Mammary epithelial cell (primary cell): ENCODE measurements at regions not wholly inside any gene's neighbourhood (a gene's known extent, or its start where the extent isn't known, plus 50 kb on each side); places are given as distances from the start of the nearest gene placed in this dataset.

Experiments used
- CTCF ChIP-seq, 2 donors: IDR thresholded peaks in 1 of 2; conservative IDR thresholded peaks in 1 of 2; 2 replicates each; pipeline ENCODE4 v1.5.1; 2011 to 2012; ENCODE audit warnings: inconsistent platforms in 2 of 2, low read length in 2 of 2, mild to moderate bottlenecking in 2 of 2, control low read depth in 1 of 2, low read depth in 1 of 2; ENCODE audit not compliant: insufficient read depth in 1 of 2; ENCODE audit errors: extremely low read depth in 1 of 2
- EZH2 ChIP-seq: IDR thresholded peaks from 2 replicates; pipeline ENCODE4 v1.6.1; 2012; ENCODE audit warnings: low read length, inconsistent platforms, borderline replicate concordance

GRCh38 chrX:40460926-40461325, 119.8 kb upstream of the ATP6AP2 start:
- TF ChIP-seq CTCF (conservative IDR thresholded peaks at IDR 0.05 in 1 of 2, IDR thresholded peaks at IDR 0.05 in 1 of 2; ENCODE audit: extremely low read depth in 1 of 2, insufficient read depth in 1 of 2, low read depth in 1 of 2, low read length in 2 of 2) (no peak), EZH2 (no peak)
